ENCODE measurements at regions not wholly inside any gene's neighbourhood (a gene's known extent, or its start where the extent isn't known, plus 50 kb on each side); places are given as distances from the start of the nearest gene placed in this dataset.

GRCh38 chr16:9539346-9539745 is 447.9 kb downstream of the HAPSTR1 start:
- TF ChIP-seq EZH2phosphoT487 (IDR thresholded peaks at IDR 0.05; ENCODE audit: insufficient read depth, low read depth) (no peak), EZH2 (IDR thresholded peaks at IDR 0.05; ENCODE audit: insufficient read depth, poor library complexity, severe bottlenecking) (no peak)
